ENCODE measurements at regions not wholly inside any gene's neighbourhood (a gene's known extent, or its start where the extent isn't known, plus 50 kb on each side); places are given as distances from the start of the nearest gene placed in this dataset.

- no peak for DNase-seq
Measured at GRCh38 chr1:36641776-36642175, 159.1 kb upstream of the CSF3R start.

- DNase-seq = no peak
Measured at GRCh38 chr1:36639461-36639860, 156.7 kb upstream of the CSF3R start.

- DNase-seq = no peak
Measured at GRCh38 chr1:36638268-36638667, 155.6 kb upstream of the CSF3R start.

DNA sequence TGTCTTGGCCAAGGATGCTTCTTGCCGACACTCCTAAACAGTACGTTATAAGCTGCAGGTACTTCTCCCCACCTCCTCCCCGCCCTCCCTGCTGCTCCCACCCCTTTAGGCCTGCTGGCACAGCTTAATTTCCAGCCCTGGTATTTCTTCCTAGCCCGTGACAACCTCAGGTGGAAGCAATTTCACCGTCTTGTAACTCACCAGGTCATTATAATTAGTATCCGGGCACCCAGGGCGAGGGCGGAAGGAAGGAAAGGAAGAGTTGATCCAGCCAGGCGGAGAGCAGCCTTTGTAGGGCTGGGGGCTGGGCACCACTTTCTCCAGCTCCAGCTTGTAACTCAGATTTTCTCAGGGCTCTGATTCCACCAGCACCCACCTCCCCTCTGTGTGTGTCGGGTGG is 153.5 kb upstream of the CSF3R start:
- no peak for DNase-seq

DNA sequence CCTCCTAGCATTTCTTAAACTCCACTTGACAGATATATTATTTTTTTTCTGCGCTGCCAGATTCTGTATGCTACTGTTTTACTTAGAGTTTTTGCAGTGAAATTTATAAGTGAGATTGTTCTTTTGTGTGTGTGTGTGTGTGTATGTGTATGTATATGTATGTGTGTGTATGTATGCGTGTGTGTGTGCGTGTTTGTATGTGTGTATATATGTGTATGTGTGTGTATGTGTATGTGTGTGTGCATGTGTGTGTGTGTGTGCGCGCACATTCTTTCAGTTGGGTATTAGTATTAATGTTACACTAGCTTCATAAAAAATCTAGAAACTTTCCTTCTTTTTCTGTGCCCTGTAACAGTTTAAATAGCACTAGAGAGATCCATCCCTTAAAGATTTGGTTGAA is 152.6 kb upstream of the CSF3R start:
- DNase-seq = no peak

- DNase-seq = no peak
Measured at GRCh38 chr1:36628804-36629203, 146.1 kb upstream of the CSF3R start.

- DNase-seq = no peak
Measured at GRCh38 chr1:36626435-36626834, 143.7 kb upstream of the CSF3R start.

- no peak for DNase-seq
Measured at GRCh38 chr1:36625935-36626310, 143.2 kb upstream of the CSF3R start.

DNA sequence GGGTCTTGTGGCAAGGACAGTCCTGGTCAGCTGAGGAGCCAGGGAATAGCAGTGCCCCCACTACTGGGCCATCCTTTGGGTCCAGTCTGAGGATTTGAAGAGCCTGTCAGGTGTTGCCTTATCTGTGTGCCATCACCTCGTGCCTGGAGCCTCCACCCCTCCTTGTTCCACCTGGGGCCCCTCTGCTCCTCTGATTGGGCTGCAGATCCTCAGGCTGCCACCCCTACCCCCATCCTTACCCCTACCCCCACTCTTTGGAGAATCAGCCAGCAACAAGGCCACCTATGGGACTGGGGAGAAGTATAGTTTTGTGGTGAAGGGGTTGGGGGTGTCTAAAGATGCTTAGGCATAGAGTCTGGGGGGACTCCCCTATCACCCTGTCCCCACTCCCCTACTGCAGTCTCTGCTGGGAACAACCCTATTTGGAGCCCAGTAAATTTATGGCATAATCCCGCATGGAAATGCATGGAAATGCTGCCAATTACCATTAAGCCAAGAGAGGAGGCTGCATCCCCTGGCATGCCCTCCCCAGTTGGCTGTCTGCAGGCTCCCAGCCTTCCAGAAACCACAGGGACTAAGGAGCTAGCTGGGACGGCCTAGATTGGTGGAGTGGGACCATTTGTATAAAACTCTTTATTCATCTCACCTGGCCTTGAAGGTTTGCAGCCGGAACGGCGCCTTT is 142.7 kb upstream of the CSF3R start:
- no peak for DNase-seq

GRCh38 chr1:36624466-36624865 is 141.8 kb upstream of the CSF3R start:
- DNase-seq = no peak

DNA sequence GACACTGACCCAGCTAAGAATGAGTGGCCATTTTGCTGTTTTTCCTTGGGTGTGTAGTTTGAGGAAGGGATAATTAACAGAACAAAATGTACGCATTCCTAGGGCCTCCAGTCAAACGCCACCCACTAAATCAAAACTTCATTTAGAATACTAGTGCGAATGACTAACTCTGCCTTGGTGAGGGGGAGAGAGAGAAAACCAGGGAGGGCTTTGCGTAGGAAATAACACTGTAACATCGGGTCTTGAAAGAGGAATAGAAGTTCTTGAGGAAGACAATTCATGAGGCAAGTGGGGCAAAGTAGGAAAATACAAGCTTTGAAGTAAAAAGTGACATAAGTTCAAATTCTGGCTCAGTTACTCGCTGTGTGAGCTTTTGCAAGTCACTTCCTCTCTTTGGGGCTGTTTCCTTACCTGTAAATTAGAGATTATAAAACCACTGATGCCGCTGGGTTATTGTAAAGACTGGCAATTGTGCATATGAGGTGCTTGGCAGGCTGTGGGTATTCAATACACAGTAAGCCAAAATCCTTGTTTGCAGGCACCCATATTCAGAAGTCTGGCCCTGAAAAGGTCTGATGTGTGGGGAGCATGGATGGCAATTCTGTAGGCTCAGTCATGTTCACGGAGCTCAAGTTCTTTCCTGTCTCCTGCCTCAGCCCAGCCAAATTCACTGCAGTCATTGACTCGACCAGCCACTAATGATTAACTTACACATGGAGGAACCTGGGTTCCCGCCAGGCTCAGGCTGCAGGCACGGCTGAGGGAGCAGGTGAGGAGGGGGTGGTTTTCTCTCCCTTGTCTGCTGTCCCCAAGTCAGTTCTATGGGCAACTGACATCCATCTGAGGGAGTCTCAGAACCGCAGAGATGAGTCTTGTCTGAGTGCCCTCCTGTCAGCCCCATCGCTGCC is 140.3 kb upstream of the CSF3R start:
- DNase-seq = no peak

DNA sequence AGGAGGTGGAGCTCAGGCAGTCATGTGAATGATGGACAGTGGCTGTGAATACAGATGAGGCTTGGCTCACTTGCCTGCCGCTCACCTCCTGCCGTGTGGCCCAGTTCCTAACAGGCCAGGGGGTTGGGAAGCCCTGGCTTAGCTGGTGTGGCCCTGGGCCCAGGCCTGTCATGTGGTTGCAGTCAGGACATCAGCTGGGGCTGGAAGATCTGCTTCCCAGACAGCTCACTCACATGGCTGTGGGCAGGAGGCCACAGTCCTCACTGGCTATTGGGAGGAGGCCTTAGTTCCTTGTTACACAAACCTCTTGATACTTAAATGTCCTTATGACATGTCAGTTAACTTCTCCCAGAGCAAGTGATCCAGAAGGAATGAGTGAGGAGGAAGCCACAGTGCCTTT is 138.8 kb upstream of the CSF3R start:
- no peak for DNase-seq

DNA sequence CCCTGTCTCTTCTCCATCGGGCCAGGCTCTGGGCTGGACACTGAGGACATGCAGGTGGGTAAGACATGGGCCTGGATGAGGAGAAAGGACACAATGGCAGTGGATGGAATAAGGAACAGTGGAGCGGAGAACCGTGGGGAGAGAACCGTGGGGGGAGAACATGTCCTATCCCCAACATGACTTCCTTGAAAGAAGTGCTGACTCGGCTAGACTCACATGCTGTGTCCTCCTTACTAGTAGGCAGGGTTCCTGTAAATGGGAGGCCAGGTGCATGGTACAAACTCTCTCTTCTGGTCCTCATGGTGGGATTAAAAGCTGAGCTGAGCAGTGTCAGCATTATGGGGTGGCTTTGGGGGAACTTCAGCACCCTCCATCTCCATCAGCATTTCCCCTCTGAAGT is 137.4 kb upstream of the CSF3R start:
- DNase-seq = no peak

DNA sequence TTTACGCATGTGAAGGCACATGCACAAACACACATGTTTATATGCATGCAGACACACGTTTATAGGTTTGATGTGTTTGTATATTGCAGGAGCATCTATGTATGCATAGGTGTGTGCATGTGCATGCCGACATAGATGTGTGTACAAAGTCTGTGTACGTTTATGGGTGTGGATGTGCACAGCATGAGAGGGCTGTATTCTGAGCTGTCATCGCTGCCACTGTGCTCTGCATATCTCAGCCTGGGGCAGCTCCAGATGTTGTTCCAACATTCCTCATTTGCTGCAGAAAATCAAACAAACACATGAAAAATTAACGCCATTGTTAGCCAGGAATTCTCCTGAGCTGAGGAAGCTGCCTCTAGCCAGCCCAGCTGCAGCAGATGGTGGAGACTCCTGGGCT is 132.3 kb upstream of the CSF3R start:
- no peak for DNase-seq

- no peak for DNase-seq
Measured at GRCh38 chr1:36614571-36614970, 131.9 kb upstream of the CSF3R start.

GRCh38 chr1:36613721-36614120 is 131.0 kb upstream of the CSF3R start:
- no peak for DNase-seq

GRCh38 chr1:36612881-36613280 is 130.2 kb upstream of the CSF3R start:
- no peak for DNase-seq

DNA sequence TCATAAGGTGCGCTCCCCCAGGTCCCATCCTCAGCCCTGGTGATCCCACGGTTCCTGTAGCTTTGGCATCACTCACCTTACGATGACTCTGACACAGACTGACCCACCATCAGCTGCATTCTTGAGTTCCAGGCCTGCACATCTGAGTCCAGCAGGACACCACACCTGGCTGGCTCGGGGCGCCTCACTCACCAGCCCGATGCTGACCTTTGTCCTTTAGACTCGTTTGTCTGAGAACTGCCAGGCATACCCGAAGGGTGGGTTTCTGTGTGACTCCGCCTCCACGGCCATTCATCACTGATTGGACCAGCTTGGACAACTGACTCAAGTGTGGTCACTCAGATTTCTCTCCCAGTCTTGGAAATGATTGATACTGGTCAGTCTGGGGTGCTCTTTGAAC is 129.4 kb upstream of the CSF3R start:
- no peak for DNase-seq

- DNase-seq = peak in 2 of 5 donors; percentile 5 to 30
Measured at GRCh38 chr1:36609241-36610027, 126.7 kb upstream of the CSF3R start.

- DNase-seq = no peak
Measured at GRCh38 chr1:36608272-36608671, 125.6 kb upstream of the CSF3R start.

DNA sequence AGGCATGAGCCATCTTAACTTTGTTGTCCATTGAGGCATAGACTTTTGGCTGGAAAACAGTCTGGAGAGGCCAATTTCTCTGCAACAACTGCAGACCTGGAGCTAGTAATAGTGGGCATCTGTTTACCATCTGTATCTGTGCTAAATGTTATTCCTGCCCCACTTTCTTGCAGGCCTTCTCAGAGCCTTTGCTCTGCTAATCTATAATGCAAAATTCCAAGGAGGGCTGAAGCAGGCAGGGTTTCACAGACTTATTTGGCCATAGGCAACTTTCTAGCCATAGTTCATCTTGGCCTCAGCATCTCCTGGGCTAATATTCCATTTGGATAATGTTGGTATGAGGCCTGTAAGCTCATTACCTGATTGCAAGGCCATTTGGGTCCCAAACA is 124.5 kb upstream of the CSF3R start:
- DNase-seq = no peak

DNA sequence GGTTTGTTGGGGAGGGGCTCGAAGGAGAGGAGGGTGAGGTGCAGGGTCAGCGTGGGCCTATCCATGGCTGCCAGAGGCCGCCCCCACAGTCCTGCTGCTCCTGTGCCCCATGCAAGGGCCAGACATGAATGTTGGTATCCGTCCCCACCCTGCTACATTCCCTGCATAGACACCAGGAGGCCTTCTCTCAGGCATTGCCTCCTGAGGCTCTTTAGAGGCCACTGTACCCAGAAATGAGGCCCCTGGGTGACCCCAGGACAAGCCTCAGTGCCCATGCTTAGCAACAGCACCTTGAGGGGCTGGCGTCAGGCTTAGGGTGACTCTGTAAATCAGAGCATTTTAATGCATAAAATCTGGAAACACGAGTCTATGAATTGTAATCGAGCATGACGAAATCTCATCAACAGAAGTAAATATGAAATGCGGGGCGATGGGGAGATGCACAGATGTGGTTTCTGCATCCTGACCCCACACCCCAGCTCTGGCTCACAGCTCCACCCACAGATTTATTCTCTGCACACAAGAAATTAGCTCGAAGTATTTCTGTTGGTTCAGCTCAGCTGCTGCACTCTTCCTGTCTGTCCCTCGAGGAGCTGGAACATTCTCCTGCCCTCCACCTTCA is 124.0 kb upstream of the CSF3R start:
- no peak for DNase-seq
